GM13976 (cell line): ENCODE measurements at regions not wholly inside any gene's neighbourhood (a gene's known extent, or its start where the extent isn't known, plus 50 kb on each side); places are given as distances from the start of the nearest gene placed in this dataset.
A peak's percentile ranks its signal among the peaks of the same experiment; 100 is the strongest.

ENCODE experiments used
- DNase-seq: peaks from one replicate; pipeline ENCODE4 v3.0.0; 2012; ENCODE audit warnings: low spot score
- CTCF ChIP-seq: IDR thresholded peaks from 2 replicates; pipeline ENCODE4 v1.5.1; 2012; ENCODE audit warnings: borderline replicate concordance, mild to moderate bottlenecking; ENCODE audit not compliant: insufficient read depth; ENCODE audit errors: extremely low read depth, missing control alignments, control extremely low read depth
- in situ Hi-C: fragments of 300-500 bp; cut with MboI; formaldehyde crosslinking; loops from one replicate; pipeline ENCODE4 v1.12.0; 2022; ENCODE audit warnings: low sequenced_read_pairs, mixed read lengths, inconsistent platforms; ENCODE audit not compliant: unreplicated experiment

- peak; percentile 15 for TF ChIP-seq CTCF
- in situ Hi-C loops, result no loop called here
- DNase-seq, result no peak
These were observed 217.5 kb upstream of the PLXNA2 start for GRCh38 chr1:208461680-208462079.

GRCh38 chr1:208462761-208463160, 218.6 kb upstream of the PLXNA2 start:
- in situ Hi-C loops, result no loop called here
- DNase-seq, result no peak
- TF ChIP-seq CTCF, result no peak

GRCh38 chr1:208465266-208465665, 221.1 kb upstream of the PLXNA2 start:
- no peak for TF ChIP-seq CTCF
- no peak for DNase-seq
- in situ Hi-C loops, result no loop called here

- in situ Hi-C loops, result no loop called here
- no peak for TF ChIP-seq CTCF
- DNase-seq, result no peak
These were observed 221.8 kb upstream of the PLXNA2 start for GRCh38 chr1:208465786-208466590.

- TF ChIP-seq CTCF, result no peak
- no peak for DNase-seq
- in situ Hi-C loops, result no loop called here
These were observed 223.1 kb upstream of the PLXNA2 start for GRCh38 chr1:208467151-208467780.

GRCh38 chr1:208475449-208475848, 231.3 kb upstream of the PLXNA2 start:
- TF ChIP-seq CTCF, result no peak
- DNase-seq, result no peak
- in situ Hi-C loops, result no loop called here
